ENCODE measurements at regions not wholly inside any gene's neighbourhood (a gene's known extent, or its start where the extent isn't known, plus 50 kb on each side); places are given as distances from the start of the nearest gene placed in this dataset.

DNA sequence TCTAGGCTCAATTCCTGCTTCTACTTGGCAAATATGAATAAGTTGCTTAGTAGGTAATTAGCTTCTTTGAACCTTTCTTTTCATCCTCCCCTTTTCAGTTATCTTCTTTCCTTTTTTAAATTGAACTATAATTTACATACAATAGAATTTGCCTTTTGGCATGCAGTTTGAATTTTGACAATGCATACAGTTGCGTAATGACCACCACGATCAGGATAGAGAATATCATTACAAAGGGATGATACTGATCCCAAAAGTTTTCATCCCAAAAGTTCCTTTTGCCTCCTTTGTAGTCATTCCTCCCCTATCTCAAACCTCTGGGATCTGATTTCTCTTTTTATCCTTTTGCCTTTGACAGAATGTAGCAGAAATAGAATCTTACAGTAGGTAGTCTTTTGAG, 164.4 kb downstream of the NOC3L start:
- DNase-seq (ENCODE audit: low read depth in 1 of 2, low spot score in 2 of 2) (no peak), FAIRE-seq (no peak)
- Histone ChIP-seq H4K5ac (ENCODE audit: insufficient read length, low read depth, low read length) (no peak overlapping the region), H3K79me2 (ENCODE audit: control insufficient read depth in 1 of 2, insufficient read depth in 2 of 2, low read length in 2 of 2) (no peaks in the 10 kb centered on the region), H3K4me1 (replicated peaks in 1 of 4; ENCODE audit: control insufficient read depth in 3 of 4, insufficient read depth in 4 of 4, low read length in 3 of 4) (no peaks in the 10 kb centered on the region), H3K9me3 (ENCODE audit: insufficient read depth in 2 of 2, low read depth in 1 of 2, low read length in 1 of 2) (no peaks in the 10 kb centered on the region), H3K23ac (ENCODE audit: insufficient read length) (no peak overlapping the region), H4K91ac (replicated peaks; ENCODE audit: insufficient read length, low read length) (no peak overlapping the region), H3K14ac (ENCODE audit: insufficient read length) (no peak overlapping the region), H3K18ac (ENCODE audit: extremely low read depth, low read length) (no peak overlapping the region), H3K9ac (replicated peaks in 1 of 4; ENCODE audit: extremely low read depth in 1 of 4, low read depth in 3 of 4, low read length in 3 of 4) (no peak overlapping the region), H2BK120ac (replicated peaks; ENCODE audit: low read depth, low read length) (no peak overlapping the region), H3K4ac (replicated peaks; ENCODE audit: insufficient read length, low read depth, low read length) (no peak overlapping the region), H4K20me1 (replicated peaks in 1 of 2; ENCODE audit: control insufficient read depth in 1 of 2, insufficient read depth in 2 of 2, low read length in 2 of 2) (no peaks in the 10 kb centered on the region), H3K27me3 (replicated peaks in 1 of 4; ENCODE audit: control insufficient read depth in 3 of 4, extremely low read depth in 1 of 4, insufficient read depth in 3 of 4, low read length in 3 of 4) (no peaks in the 10 kb centered on the region), H3K56ac (replicated peaks; ENCODE audit: insufficient read length, low read depth, low read length) (no peak overlapping the region), H3K4me2 (ENCODE audit: insufficient read depth in 1 of 2, low read depth in 2 of 2, low read length in 2 of 2) (no peak overlapping the region), H2AK5ac (ENCODE audit: low read depth, low read length) (no peak overlapping the region), H4K8ac (ENCODE audit: extremely low read depth, insufficient read depth, low read length) (no peak overlapping the region), H2BK20ac (ENCODE audit: low read length) (no peak overlapping the region), H3K79me1 (ENCODE audit: low read depth, low read length) (no peaks in the 10 kb centered on the region), H3K4me3 (ENCODE audit: extremely low read depth in 1 of 4, insufficient read depth in 2 of 4, low read depth in 3 of 4, low read length in 4 of 4) (no peak overlapping the region), H2BK15ac (ENCODE audit: low read length) (no peak overlapping the region), H2AFZ (ENCODE audit: low read length) (no peak overlapping the region), H3K36me3 (ENCODE audit: control insufficient read depth in 2 of 4, insufficient read depth in 4 of 4, low read length in 3 of 4) (no peaks in the 10 kb centered on the region), H3K27ac (ENCODE audit: low read depth, low read length) (no peak overlapping the region), H2BK12ac (ENCODE audit: low read depth, low read length) (no peak overlapping the region), H2BK5ac (ENCODE audit: low read depth, low read length) (no peak overlapping the region), H3K23me2 (ENCODE audit: low read depth, low read length) (no peaks in the 10 kb centered on the region)
- ChIA-PET POLR2A (ENCODE audit: partially characterized antibody) (interaction anchor here (0.9 kb wide), 1 partner anchor 29 kb away, joined by 3 read pairs; no protein-coding TSS in a partner anchor), CTCF (ENCODE audit: partially characterized antibody) (no interaction called here)
- WGBS, 2 experiments (ENCODE audit: extremely low coverage in 1 of 2, insufficient coverage in 1 of 2, insufficient read length in 1 of 2, insufficient replicate concordance in 2 of 2, low coverage in 1 of 2, low lambda C conversion rate in 2 of 2, missing lambda C conversion rate in 1 of 2), result 97% methylated on average over 2 of the region's 2 CpGs; no CpG with 5 or more reads in 1 of the 2 experiments
- TF ChIP-seq SP1 (IDR thresholded peaks at IDR 0.05; ENCODE audit: low read depth, low read length), result no peak
- no peak for TF ChIP-seq KDM1A (IDR thresholded peaks at IDR 0.05; ENCODE audit: borderline replicate concordance, low read length)
- TF ChIP-seq KDM5A (IDR thresholded peaks at IDR 0.05; ENCODE audit: low read length), result no peak
- TF ChIP-seq TEAD4 (IDR thresholded peaks at IDR 0.05; ENCODE audit: low read depth, low read length), result no peak
- no peak for TF ChIP-seq YY1 (IDR thresholded peaks at IDR 0.05; ENCODE audit: low read depth, low read length)
- TF ChIP-seq TAF7 (optimal IDR thresholded peaks at IDR 0.05; ENCODE audit: borderline replicate concordance, low read depth, low read length), result no peak
- TF ChIP-seq CBX5 (IDR thresholded peaks at IDR 0.05; ENCODE audit: low read depth, low read length), result no peak
- TF ChIP-seq, protein P1, sequence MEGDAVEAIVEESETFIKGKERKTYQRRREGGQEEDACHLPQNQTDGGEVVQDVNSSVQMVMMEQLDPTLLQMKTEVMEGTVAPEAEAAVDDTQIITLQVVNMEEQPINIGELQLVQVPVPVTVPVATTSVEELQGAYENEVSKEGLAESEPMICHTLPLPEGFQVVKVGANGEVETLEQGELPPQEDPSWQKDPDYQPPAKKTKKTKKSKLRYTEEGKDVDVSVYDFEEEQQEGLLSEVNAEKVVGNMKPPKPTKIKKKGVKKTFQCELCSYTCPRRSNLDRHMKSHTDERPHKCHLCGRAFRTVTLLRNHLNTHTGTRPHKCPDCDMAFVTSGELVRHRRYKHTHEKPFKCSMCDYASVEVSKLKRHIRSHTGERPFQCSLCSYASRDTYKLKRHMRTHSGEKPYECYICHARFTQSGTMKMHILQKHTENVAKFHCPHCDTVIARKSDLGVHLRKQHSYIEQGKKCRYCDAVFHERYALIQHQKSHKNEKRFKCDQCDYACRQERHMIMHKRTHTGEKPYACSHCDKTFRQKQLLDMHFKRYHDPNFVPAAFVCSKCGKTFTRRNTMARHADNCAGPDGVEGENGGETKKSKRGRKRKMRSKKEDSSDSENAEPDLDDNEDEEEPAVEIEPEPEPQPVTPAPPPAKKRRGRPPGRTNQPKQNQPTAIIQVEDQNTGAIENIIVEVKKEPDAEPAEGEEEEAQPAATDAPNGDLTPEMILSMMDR (IDR thresholded peaks at IDR 0.05; ENCODE audit: control extremely low read depth in 1 of 3, insufficient read depth in 1 of 3, low read depth in 1 of 3, low read length in 3 of 3), result no peak
- no peak for TF ChIP-seq HDAC2 (IDR thresholded peaks at IDR 0.05; ENCODE audit: borderline replicate concordance in 1 of 2, low read depth in 2 of 2, low read length in 2 of 2)
- TF ChIP-seq SP2 (IDR thresholded peaks at IDR 0.05; ENCODE audit: low read length), result no peak
- TF ChIP-seq GTF2F1 (IDR thresholded peaks at IDR 0.05; ENCODE audit: borderline replicate concordance, low read depth, low read length), result no peak
- TF ChIP-seq TBP (IDR thresholded peaks at IDR 0.05; ENCODE audit: low read depth, low read length), result no peak
- no peak for TF ChIP-seq SRF (IDR thresholded peaks at IDR 0.05; ENCODE audit: low read depth, low read length)

Data from H1 (cell line).